Neural cell (in vitro differentiated cells): ENCODE measurements at regions not wholly inside any gene's neighbourhood (a gene's known extent, or its start where the extent isn't known, plus 50 kb on each side); places are given as distances from the start of the nearest gene placed in this dataset.

ENCODE experiments used
- EZH2 ChIP-seq: fragments of 200-600, 300-800 bp; shearing (Covaris generic), sonication (generic); IDR thresholded peaks from 2 replicates; pipeline ENCODE4 v1.6.1; 2014; ENCODE audit warnings: antibody characterized with exemption, low read length, borderline replicate concordance, mild to moderate bottlenecking; ENCODE audit not compliant: insufficient read depth, poor library complexity, severe bottlenecking
- MXI1 ChIP-seq: fragments of 450-650 bp; conservative IDR thresholded peaks from 2 replicates; pipeline ENCODE4 v1.6.1; 2014; ENCODE audit warnings: antibody characterized with exemption, mild to moderate bottlenecking; ENCODE audit not compliant: poor library complexity, severe bottlenecking
- POLR2AphosphoS5 ChIP-seq: IDR thresholded peaks from 2 replicates; pipeline ENCODE4 v1.6.1; 2012
- RAD21 ChIP-seq: fragments of 450-650 bp; conservative IDR thresholded peaks from 2 replicates; pipeline ENCODE4 v1.6.1; 2014; ENCODE audit warnings: antibody characterized with exemption, mild to moderate bottlenecking, moderate library complexity
- SMC3 ChIP-seq: fragments of 450-650 bp; conservative IDR thresholded peaks from 2 replicates; pipeline ENCODE4 v1.6.1; 2014; ENCODE audit warnings: antibody characterized with exemption, mild to moderate bottlenecking, moderate library complexity; ENCODE audit not compliant: poor library complexity
- TAF1 ChIP-seq: IDR thresholded peaks from 2 replicates; pipeline ENCODE4 v1.6.1; 2012; ENCODE audit warnings: low read depth
- TF ChIP-seq, protein P1 (sequence below): fragments of 450-650 bp; IDR thresholded peaks from 2 replicates; pipeline ENCODE4 v1.5.1; 2014; ENCODE audit warnings: antibody characterized with exemption, mild to moderate bottlenecking, moderate library complexity; ENCODE audit not compliant: poor library complexity, severe bottlenecking
- TF ChIP-seq, protein P2 (sequence below): IDR thresholded peaks from 2 replicates; pipeline ENCODE4 v1.6.1; 2012; ENCODE audit warnings: borderline replicate concordance

DNA sequence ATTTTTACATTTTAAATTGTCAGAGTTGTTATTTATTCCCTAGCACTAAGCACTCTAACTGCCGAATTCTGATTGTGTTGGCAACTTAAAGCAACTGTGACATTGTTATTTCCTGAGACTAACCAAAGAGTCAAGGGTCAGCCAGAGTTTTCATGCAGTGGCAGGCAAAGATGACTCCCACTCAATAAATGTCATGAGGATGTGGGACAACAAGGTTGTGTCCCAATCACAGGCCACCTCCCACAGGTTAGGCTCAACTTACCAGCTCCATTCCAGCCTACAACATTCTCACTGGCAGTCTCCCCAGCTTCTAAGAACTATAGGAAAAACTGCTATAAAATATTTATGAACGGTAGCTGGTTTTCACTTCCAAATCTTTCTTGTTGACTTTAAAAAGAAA lies 80.1 kb downstream of the RSL24D1 start:
- TF ChIP-seq EZH2 (no peak), TAF1 (no peak), MXI1 (no peak), POLR2AphosphoS5 (no peak), SMC3 (no peak), RAD21 (no peak)
- TF ChIP-seq, protein P1, sequence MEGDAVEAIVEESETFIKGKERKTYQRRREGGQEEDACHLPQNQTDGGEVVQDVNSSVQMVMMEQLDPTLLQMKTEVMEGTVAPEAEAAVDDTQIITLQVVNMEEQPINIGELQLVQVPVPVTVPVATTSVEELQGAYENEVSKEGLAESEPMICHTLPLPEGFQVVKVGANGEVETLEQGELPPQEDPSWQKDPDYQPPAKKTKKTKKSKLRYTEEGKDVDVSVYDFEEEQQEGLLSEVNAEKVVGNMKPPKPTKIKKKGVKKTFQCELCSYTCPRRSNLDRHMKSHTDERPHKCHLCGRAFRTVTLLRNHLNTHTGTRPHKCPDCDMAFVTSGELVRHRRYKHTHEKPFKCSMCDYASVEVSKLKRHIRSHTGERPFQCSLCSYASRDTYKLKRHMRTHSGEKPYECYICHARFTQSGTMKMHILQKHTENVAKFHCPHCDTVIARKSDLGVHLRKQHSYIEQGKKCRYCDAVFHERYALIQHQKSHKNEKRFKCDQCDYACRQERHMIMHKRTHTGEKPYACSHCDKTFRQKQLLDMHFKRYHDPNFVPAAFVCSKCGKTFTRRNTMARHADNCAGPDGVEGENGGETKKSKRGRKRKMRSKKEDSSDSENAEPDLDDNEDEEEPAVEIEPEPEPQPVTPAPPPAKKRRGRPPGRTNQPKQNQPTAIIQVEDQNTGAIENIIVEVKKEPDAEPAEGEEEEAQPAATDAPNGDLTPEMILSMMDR, result no peak
- TF ChIP-seq, protein P2, sequence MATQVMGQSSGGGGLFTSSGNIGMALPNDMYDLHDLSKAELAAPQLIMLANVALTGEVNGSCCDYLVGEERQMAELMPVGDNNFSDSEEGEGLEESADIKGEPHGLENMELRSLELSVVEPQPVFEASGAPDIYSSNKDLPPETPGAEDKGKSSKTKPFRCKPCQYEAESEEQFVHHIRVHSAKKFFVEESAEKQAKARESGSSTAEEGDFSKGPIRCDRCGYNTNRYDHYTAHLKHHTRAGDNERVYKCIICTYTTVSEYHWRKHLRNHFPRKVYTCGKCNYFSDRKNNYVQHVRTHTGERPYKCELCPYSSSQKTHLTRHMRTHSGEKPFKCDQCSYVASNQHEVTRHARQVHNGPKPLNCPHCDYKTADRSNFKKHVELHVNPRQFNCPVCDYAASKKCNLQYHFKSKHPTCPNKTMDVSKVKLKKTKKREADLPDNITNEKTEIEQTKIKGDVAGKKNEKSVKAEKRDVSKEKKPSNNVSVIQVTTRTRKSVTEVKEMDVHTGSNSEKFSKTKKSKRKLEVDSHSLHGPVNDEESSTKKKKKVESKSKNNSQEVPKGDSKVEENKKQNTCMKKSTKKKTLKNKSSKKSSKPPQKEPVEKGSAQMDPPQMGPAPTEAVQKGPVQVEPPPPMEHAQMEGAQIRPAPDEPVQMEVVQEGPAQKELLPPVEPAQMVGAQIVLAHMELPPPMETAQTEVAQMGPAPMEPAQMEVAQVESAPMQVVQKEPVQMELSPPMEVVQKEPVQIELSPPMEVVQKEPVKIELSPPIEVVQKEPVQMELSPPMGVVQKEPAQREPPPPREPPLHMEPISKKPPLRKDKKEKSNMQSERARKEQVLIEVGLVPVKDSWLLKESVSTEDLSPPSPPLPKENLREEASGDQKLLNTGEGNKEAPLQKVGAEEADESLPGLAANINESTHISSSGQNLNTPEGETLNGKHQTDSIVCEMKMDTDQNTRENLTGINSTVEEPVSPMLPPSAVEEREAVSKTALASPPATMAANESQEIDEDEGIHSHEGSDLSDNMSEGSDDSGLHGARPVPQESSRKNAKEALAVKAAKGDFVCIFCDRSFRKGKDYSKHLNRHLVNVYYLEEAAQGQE, result no peak
